IPS-18a (cell line): ENCODE measurements at regions not wholly inside any gene's neighbourhood (a gene's known extent, or its start where the extent isn't known, plus 50 kb on each side); places are given as distances from the start of the nearest gene placed in this dataset.

Experiments
- H3K27ac ChIP-seq: one replicate; pipeline ENCODE4 v1.5.1; 2013; ENCODE audit warnings: low read length
- H3K27me3 ChIP-seq: one replicate; pipeline ENCODE4 v1.6.1; 2013; ENCODE audit warnings: mild to moderate bottlenecking, low read length; ENCODE audit not compliant: control insufficient read depth, insufficient read depth
- H3K36me3 ChIP-seq: one replicate; pipeline ENCODE4 v1.6.1; 2013; ENCODE audit warnings: low read depth, low read length; ENCODE audit not compliant: control insufficient read depth
- H3K4me1 ChIP-seq: one replicate; pipeline ENCODE4 v1.6.1; 2013; ENCODE audit warnings: low read depth, low read length; ENCODE audit not compliant: control insufficient read depth
- H3K4me3 ChIP-seq: one replicate; pipeline ENCODE4 v1.5.1; 2013; ENCODE audit warnings: low read length
- H3K9ac ChIP-seq: one replicate; pipeline ENCODE4 v1.6.1; 2013; ENCODE audit warnings: mild to moderate bottlenecking, low read length, moderate library complexity
- H3K9me3 ChIP-seq: one replicate; pipeline ENCODE4 v1.6.1; 2013; ENCODE audit warnings: low read depth, low read length; ENCODE audit not compliant: control insufficient read depth

GRCh38 chr13:95352486-95352885, 51.2 kb upstream of the ABCC4 start:
- no peaks in the 10 kb centered on the region for H3K9me3 ChIP-seq
- H3K27me3 ChIP-seq: no peaks in the 10 kb centered on the region
- H3K9ac ChIP-seq: no peak overlapping the region
- peaks cover 5% of the 10 kb centered on the region for H3K4me1 ChIP-seq
- no peak overlapping the region for H3K27ac ChIP-seq
- H3K36me3 ChIP-seq: no peaks in the 10 kb centered on the region
- no peak overlapping the region for H3K4me3 ChIP-seq

DNA sequence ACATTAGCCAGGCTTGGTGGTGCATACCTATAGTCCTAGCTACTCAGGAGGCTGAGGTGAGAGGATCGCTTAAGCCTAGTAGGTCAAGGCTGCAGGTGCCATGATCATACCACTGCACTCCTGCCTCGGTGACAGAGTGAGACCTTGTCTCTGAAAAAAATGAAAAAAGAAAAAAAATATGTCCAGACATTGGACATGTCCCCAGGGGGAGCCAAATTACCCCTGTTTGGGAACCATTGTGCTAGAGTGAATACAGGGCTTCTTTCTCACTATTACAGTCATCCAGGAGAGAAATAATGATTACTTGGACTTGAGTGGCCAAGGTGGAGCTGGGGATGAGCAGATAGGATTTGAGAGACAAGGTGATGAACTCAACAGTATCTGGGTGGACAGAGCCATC, 52.9 kb upstream of the ABCC4 start:
- no peak overlapping the region for H3K27ac ChIP-seq
- peaks cover 5% of the 10 kb centered on the region for H3K4me1 ChIP-seq
- no peaks in the 10 kb centered on the region for H3K36me3 ChIP-seq
- no peaks in the 10 kb centered on the region for H3K27me3 ChIP-seq
- no peaks in the 10 kb centered on the region for H3K9me3 ChIP-seq
- no peak overlapping the region for H3K4me3 ChIP-seq
- H3K9ac ChIP-seq: no peak overlapping the region

GRCh38 chr13:95354680-95355487, 53.6 kb upstream of the ABCC4 start:
- Histone ChIP-seq H3K4me3 (no peak overlapping the region), H3K4me1 (peaks cover 5% of the 10 kb centered on the region), H3K9me3 (no peaks in the 10 kb centered on the region), H3K27me3 (no peaks in the 10 kb centered on the region), H3K9ac (no peak overlapping the region), H3K36me3 (no peaks in the 10 kb centered on the region), H3K27ac (no peak overlapping the region)

- H3K9me3 ChIP-seq: no peaks in the 10 kb centered on the region
- no peaks in the 10 kb centered on the region for H3K27me3 ChIP-seq
- H3K9ac ChIP-seq: no peak overlapping the region
- H3K36me3 ChIP-seq: no peaks in the 10 kb centered on the region
- H3K4me1 ChIP-seq: peaks cover 5% of the 10 kb centered on the region
- no peak overlapping the region for H3K4me3 ChIP-seq
- no peak overlapping the region for H3K27ac ChIP-seq
Measured at GRCh38 chr13:95355494-95355893, 54.2 kb upstream of the ABCC4 start.

- H3K4me1 ChIP-seq: peaks cover 5% of the 10 kb centered on the region
- H3K9ac ChIP-seq: no peak overlapping the region
- no peaks in the 10 kb centered on the region for H3K9me3 ChIP-seq
- H3K27me3 ChIP-seq: no peaks in the 10 kb centered on the region
- H3K27ac ChIP-seq: no peak overlapping the region
- no peaks in the 10 kb centered on the region for H3K36me3 ChIP-seq
- no peak overlapping the region for H3K4me3 ChIP-seq
Measured at GRCh38 chr13:95356916-95357315, 55.7 kb upstream of the ABCC4 start.

- no peak overlapping the region for H3K27ac ChIP-seq
- no peak overlapping the region for H3K9ac ChIP-seq
- H3K36me3 ChIP-seq: no peaks in the 10 kb centered on the region
- H3K9me3 ChIP-seq: no peaks in the 10 kb centered on the region
- H3K4me1 ChIP-seq: peaks cover 5% of the 10 kb centered on the region
- no peaks in the 10 kb centered on the region for H3K27me3 ChIP-seq
- no peak overlapping the region for H3K4me3 ChIP-seq
Measured at GRCh38 chr13:95357875-95358274, 56.6 kb upstream of the ABCC4 start.

- H3K4me3 ChIP-seq: no peak overlapping the region
- no peak overlapping the region for H3K9ac ChIP-seq
- H3K9me3 ChIP-seq: no peaks in the 10 kb centered on the region
- no peaks in the 10 kb centered on the region for H3K36me3 ChIP-seq
- no peak overlapping the region for H3K27ac ChIP-seq
- H3K4me1 ChIP-seq: peaks cover under 1% of the 10 kb centered on the region
- no peaks in the 10 kb centered on the region for H3K27me3 ChIP-seq
Measured at GRCh38 chr13:95360052-95360451, 58.8 kb upstream of the ABCC4 start.

DNA sequence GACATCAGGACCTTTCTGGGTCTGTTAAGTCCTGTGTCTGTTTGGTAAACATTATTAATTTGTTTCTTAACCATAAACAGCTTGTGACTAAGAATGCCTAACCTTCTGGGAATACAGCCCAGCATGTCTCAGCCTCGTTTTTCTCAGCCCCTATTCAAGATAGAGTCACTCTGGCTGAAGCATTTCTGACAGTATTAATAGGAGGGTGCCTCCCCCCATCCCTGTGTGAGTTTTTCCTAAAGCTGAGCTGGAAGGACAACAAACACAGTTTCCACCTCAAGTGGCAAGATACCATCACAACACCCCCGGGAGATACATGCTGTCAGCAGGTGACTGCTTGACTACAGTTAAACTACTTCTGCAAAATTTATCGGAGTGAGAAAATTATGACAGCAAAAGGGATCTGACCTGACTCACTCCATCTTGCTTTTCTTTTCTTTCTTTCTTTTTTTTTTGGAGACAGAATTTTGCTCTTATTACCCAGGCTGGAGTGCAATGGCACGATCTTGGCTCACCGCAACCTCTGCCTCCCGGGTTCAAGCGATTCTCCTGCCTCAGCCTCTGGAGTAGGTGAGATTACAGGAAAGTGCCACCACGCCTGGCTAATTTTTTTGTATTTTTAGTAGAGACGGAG, 59.3 kb upstream of the ABCC4 start:
- H3K36me3 ChIP-seq: no peaks in the 10 kb centered on the region
- no peaks in the 10 kb centered on the region for H3K4me1 ChIP-seq
- no peaks in the 10 kb centered on the region for H3K27me3 ChIP-seq
- no peak overlapping the region for H3K4me3 ChIP-seq
- no peaks in the 10 kb centered on the region for H3K9me3 ChIP-seq
- H3K9ac ChIP-seq: no peak overlapping the region
- no peak overlapping the region for H3K27ac ChIP-seq

- Histone ChIP-seq H3K4me3 (no peak overlapping the region), H3K4me1 (no peaks in the 10 kb centered on the region), H3K36me3 (no peaks in the 10 kb centered on the region), H3K27me3 (no peaks in the 10 kb centered on the region), H3K9ac (no peak overlapping the region), H3K27ac (no peak overlapping the region), H3K9me3 (no peaks in the 10 kb centered on the region)
Measured at GRCh38 chr13:95361686-95362085, 60.4 kb upstream of the ABCC4 start.

GRCh38 chr13:95362666-95363065, 61.4 kb upstream of the ABCC4 start:
- Histone ChIP-seq H3K36me3 (no peaks in the 10 kb centered on the region), H3K9me3 (no peaks in the 10 kb centered on the region), H3K27me3 (no peaks in the 10 kb centered on the region), H3K27ac (no peak overlapping the region), H3K4me1 (no peaks in the 10 kb centered on the region), H3K9ac (no peak overlapping the region), H3K4me3 (no peak overlapping the region)

GRCh38 chr13:95367309-95367843, 66.1 kb upstream of the ABCC4 start:
- H3K36me3 ChIP-seq: no peaks in the 10 kb centered on the region
- H3K4me1 ChIP-seq: no peaks in the 10 kb centered on the region
- H3K27me3 ChIP-seq: no peaks in the 10 kb centered on the region
- no peaks in the 10 kb centered on the region for H3K9me3 ChIP-seq
- H3K9ac ChIP-seq: no peak overlapping the region
- H3K4me3 ChIP-seq: no peak overlapping the region
- H3K27ac ChIP-seq: no peak overlapping the region

DNA sequence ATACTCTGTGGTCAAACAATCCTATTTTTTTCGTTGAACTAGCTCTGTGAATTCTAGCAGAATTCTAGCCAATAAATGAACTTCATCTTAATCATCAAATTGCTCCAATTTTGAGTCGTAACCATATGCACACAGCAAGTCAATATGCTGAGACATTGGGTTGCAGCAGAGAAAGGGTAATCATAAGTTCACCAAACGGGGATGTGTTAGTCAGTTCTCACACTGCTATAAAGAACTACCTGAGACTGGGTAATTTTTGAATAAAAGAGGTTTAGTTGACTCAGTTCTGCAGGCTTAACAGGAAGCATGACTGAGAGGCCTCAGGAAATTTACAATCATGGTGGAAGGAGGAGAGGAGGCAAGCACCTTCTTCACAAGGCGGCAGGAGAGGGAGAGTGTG, 67.7 kb upstream of the ABCC4 start:
- Histone ChIP-seq H3K4me3 (no peak overlapping the region), H3K27me3 (no peaks in the 10 kb centered on the region), H3K9me3 (no peaks in the 10 kb centered on the region), H3K27ac (no peak overlapping the region), H3K36me3 (no peaks in the 10 kb centered on the region), H3K4me1 (no peaks in the 10 kb centered on the region), H3K9ac (no peak overlapping the region)
